CD4-positive, alpha-beta T cell treated with Interleukin-17A for 1 hour (primary cell): ENCODE measurements at regions not wholly inside any gene's neighbourhood (a gene's known extent, or its start where the extent isn't known, plus 50 kb on each side); places are given as distances from the start of the nearest gene placed in this dataset.

Experiments
- DNase-seq: peaks from one replicate; pipeline ENCODE4 v3.0.0-alpha.2; 2020

DNA sequence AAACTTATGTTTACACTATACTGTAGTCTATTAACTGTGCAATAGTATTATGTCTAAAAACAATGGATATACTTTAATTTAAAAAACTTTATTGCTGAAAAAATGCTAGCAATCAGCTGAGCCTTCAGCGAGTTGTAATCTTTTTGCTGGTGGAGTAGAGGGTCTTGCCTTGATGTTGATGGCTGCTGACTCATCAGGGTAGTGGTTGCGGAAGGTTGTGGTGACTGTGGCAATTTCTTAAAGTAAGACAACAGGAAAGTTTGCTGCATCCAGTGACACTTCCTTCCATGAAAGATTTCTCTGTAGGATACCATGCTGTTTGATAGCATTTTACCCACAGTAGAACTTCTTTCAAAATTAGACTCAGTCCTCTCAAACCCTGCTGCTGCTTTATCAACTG lies 234.7 kb upstream of the CSF3R start:
- no peak for DNase-seq

GRCh38 chr1:36715797-36716196 lies 233.1 kb upstream of the CSF3R start:
- DNase-seq: no peak

GRCh38 chr1:36714301-36714700 lies 231.6 kb upstream of the CSF3R start:
- no peak for DNase-seq

DNA sequence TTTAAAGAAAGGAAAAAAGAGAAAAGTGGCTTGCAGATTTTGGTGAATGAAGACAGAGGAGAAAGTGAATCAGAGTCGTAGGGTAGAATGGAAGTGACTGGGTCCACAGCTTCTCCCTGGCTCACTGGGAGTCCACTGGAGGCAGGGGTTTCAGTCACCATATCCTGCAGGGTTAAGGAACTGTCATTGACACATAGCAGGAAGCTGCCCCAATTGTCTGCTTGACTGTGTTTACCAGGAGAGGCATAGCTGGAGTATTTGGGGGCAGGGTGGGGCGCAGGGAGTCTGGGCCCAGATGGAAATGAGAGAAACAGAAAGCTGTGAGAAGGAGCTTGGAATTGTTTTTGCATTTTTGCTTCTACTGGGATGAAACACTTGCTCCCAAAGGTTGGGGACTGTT lies 228.8 kb upstream of the CSF3R start:
- no peak for DNase-seq

DNA sequence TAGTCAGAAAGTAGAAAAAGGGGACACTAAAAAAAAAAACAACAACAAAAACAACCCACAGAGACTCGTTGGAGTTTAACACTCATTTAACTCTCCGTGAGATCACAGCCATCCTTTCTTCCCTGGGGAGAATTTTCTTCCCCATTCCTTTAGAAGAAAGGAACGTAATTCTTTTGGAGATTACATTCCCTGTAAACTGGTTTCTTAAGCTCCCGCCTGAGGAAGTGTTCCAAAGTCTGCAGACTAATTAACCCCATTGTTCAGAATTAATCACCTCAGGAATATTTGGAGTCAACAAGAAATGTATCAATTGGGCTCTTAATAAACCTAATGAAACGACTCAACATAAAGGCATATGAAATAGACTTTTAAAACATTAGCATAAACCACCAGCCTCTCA lies 228.2 kb upstream of the CSF3R start:
- DNase-seq: no peak

DNA sequence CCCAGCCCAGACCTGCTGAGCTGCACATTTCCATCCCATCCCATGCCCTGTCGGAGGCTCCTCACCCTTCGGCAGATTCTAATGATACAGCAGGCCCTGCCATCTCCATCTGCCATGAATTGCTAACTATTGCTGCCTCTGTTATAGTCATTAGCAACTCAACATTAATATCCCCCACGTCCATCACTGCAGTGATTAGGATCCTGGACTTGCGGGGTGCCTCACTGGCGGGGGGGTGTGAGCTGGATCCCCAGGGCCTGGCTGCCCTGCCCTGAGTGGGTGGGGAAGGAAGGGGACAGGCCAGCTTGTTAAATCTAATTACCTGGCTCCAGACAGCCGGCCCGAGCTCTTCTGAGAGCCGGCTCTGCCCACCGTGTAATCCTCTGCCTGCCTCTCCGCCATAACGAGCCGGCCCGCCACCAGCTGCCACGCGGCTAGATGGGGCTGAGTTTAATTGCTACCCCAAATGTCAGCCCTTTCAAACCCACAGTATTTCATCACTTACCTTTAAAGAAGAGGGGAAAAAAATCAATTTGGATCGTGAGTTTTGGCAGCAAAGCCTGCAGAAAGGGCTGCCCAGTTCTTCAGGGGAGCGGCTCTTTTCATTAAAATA lies 227.3 kb upstream of the CSF3R start:
- DNase-seq: no peak

- no peak for DNase-seq
These were observed 225.9 kb upstream of the CSF3R start for GRCh38 chr1:36708587-36708986.

GRCh38 chr1:36707221-36707620 lies 224.5 kb upstream of the CSF3R start:
- no peak for DNase-seq

- no peak for DNase-seq
These were observed 223.7 kb upstream of the CSF3R start for GRCh38 chr1:36706416-36706815.

- DNase-seq: no peak
These were observed 222.9 kb upstream of the CSF3R start for GRCh38 chr1:36705629-36706028.

DNA sequence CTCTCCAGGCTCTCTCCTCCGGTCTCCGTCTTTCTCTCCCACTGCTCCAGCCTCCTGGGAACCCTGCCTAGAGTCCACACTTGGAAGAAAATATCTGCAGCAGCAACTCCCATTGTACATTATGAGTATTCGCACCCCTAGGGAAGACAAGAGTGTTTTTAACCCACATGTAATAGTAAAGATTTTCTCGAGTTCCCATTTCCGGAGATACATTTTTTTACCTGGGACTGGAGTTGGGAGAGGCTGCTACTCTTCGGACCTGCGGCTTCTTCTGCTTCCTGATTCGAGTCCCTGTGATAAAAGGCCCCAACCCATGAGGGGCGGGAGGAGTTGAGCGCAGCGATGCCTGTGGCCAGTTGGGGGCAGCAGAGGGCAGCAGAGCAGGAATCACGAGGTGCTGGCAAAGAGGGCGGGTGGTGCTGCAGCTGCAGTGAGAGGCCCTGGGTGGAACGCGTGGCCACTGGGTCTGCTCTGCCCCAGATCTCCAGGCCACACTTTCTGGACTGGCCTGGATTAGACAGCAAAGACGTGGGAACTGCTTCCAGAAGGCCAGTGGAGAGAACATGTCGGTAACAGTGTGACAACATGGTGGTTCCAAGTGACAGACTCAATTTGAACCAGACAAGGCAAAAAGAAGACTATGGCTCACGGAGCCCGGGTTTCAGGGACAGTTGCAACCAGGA lies 221.0 kb upstream of the CSF3R start:
- peak; percentile 44 for DNase-seq

GRCh38 chr1:36702963-36703362 lies 220.2 kb upstream of the CSF3R start:
- DNase-seq: no peak

- no peak for DNase-seq
These were observed 216.6 kb upstream of the CSF3R start for GRCh38 chr1:36699113-36699911.

DNA sequence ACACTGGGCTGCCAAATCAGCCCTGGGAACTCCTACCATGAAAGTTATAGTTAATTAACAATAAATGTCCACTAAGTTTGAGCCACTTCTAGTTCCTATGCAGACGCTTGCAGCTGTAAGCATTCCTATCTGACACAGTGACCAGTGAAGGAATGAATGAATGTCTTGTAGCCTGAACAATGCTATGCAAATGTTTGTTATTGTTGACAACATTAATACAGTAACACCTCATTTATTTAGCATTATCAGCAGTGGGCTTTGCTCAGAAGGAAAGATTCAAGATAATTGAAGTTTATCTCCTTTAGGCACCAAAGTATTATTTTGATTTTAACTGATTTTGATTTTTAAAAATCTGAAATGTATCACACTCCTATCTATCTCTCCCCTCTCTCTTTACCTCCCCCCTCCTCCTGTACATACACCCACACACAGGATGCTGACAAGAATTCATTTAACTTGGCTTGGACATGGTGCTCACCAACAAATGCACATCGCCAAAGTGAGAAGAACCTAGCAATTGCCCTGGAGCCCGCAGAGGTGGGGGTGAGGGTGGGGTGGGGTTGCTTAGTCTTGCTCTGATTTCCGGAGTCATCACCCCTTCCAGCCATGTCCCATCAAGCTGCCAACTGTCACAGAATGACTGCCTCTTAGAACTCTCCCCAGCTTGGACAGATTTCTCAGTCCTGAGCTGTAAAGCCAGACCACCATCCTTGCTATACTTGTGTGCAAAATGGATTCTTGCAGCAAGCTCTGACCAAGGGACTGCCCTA lies 215.3 kb upstream of the CSF3R start:
- no peak for DNase-seq

GRCh38 chr1:36696261-36696940 lies 213.7 kb upstream of the CSF3R start:
- DNase-seq: no peak

DNA sequence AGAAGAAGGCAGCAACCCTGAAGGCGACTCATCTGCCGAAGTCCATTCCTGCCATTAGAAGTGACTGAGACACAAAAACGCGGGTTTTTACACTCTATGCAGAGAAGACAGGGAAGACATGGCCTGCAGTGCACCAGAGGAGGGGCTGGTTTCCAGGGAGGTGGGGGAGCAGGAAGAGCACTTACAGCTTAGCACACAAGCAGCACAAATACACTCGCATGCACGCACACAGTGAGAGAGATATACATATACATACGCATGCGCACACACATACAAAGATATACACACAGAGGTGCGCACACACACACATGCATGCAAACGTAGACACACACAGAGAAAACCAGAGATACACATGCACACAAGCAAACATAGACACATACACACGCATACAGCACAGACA lies 210.9 kb upstream of the CSF3R start:
- DNase-seq: no peak

- DNase-seq: no peak
These were observed 210.4 kb upstream of the CSF3R start for GRCh38 chr1:36693161-36693525.

GRCh38 chr1:36692465-36693160 lies 209.9 kb upstream of the CSF3R start:
- DNase-seq: no peak

DNA sequence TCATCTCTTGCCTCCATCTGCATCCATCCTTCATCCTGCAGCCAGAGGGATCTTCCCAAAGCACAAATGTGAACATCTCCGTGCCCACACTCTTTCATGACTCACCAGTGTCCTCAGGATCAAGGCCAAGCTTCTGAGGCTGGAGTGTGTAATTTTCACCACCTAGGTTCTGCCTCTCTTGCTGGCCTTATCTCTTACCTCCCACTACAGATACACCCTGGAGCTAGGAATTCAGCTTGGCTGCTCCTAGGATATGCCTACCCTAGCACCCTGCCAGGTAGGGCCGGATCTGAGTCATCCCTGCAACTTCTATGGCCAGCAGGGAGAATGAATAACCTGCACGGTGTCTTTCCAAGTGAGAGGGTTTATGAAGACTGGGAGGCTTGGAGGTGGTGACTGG lies 208.7 kb upstream of the CSF3R start:
- no peak for DNase-seq

- no peak for DNase-seq
These were observed 207.3 kb upstream of the CSF3R start for GRCh38 chr1:36689992-36690391.

GRCh38 chr1:36687312-36687711 lies 204.6 kb upstream of the CSF3R start:
- DNase-seq: no peak

GRCh38 chr1:36675931-36676562 lies 193.3 kb upstream of the CSF3R start:
- DNase-seq: no peak
